ENCODE measurements at regions not wholly inside any gene's neighbourhood (a gene's known extent, or its start where the extent isn't known, plus 50 kb on each side); places are given as distances from the start of the nearest gene placed in this dataset.

DNA sequence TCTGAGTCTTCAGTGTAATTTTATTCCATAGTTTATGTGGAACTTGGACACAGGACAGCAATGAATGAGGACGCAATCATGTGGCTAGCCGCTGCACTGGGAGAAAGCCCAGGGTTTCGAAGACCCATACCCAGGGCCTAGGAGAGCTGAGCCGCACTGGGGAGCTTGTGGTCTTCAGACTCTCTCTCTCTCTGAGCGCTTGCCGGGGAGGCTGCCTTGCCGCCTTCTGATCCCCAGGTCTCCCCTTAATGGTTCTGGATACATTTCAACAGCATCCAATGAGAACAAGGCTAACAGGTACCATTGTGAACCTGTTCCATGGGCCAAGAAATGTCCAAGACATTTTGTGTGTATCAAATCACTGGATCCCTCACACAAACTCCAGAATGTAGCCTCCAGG lies 383.4 kb downstream of the ICE1 start:
- Histone ChIP-seq H4K91ac (replicated peaks; ENCODE audit: insufficient read length, low read length) (no peak overlapping the region), H3K4me1 (replicated peaks in 1 of 4; ENCODE audit: control insufficient read depth in 3 of 4, insufficient read depth in 4 of 4, low read length in 3 of 4) (no peaks in the 10 kb centered on the region), H3K79me1 (ENCODE audit: low read depth, low read length) (no peaks in the 10 kb centered on the region), H3K9ac (replicated peaks in 1 of 4; ENCODE audit: extremely low read depth in 1 of 4, low read depth in 3 of 4, low read length in 3 of 4) (no peak overlapping the region), H3K79me2 (ENCODE audit: control insufficient read depth in 1 of 2, insufficient read depth in 2 of 2, low read length in 2 of 2) (no peaks in the 10 kb centered on the region), H2BK20ac (ENCODE audit: low read length) (no peak overlapping the region), H2AFZ (ENCODE audit: low read length) (no peak overlapping the region), H3K36me3 (ENCODE audit: control insufficient read depth in 2 of 4, insufficient read depth in 4 of 4, low read length in 3 of 4) (no peaks in the 10 kb centered on the region), H3K23ac (ENCODE audit: insufficient read length) (no peak overlapping the region), H2BK15ac (ENCODE audit: low read length) (no peak overlapping the region), H4K20me1 (replicated peaks in 1 of 2; ENCODE audit: control insufficient read depth in 1 of 2, insufficient read depth in 2 of 2, low read length in 2 of 2) (no peaks in the 10 kb centered on the region), H3K4me3 (ENCODE audit: extremely low read depth in 1 of 4, insufficient read depth in 2 of 4, low read depth in 3 of 4, low read length in 4 of 4) (no peak overlapping the region), H4K5ac (ENCODE audit: insufficient read length, low read depth, low read length) (no peak overlapping the region), H3K4ac (replicated peaks; ENCODE audit: insufficient read length, low read depth, low read length) (no peak overlapping the region), H2BK5ac (ENCODE audit: low read depth, low read length) (no peak overlapping the region), H3K56ac (replicated peaks; ENCODE audit: insufficient read length, low read depth, low read length) (no peak overlapping the region), H3K27ac (ENCODE audit: low read depth, low read length) (no peak overlapping the region), H3K18ac (ENCODE audit: extremely low read depth, low read length) (no peak overlapping the region), H4K8ac (ENCODE audit: extremely low read depth, insufficient read depth, low read length) (no peak overlapping the region), H2BK12ac (ENCODE audit: low read depth, low read length) (no peak overlapping the region), H3K14ac (ENCODE audit: insufficient read length) (no peak overlapping the region), H3K4me2 (ENCODE audit: insufficient read depth in 1 of 2, low read depth in 2 of 2, low read length in 2 of 2) (no peak overlapping the region), H2AK5ac (ENCODE audit: low read depth, low read length) (no peak overlapping the region), H2BK120ac (replicated peaks; ENCODE audit: low read depth, low read length) (no peak overlapping the region), H3K9me3 (ENCODE audit: insufficient read depth in 2 of 2, low read depth in 1 of 2, low read length in 1 of 2) (no peaks in the 10 kb centered on the region), H3K23me2 (ENCODE audit: low read depth, low read length) (0 out of 2 replicates have a peak, but pooled peaks cover 3% of the 10 kb centered on the region), H3K27me3 (replicated peaks in 1 of 4; ENCODE audit: control insufficient read depth in 3 of 4, extremely low read depth in 1 of 4, insufficient read depth in 3 of 4, low read length in 3 of 4) (no peaks in the 10 kb centered on the region)
- FAIRE-seq, result no peak
- DNase-seq (ENCODE audit: low read depth in 1 of 2, low spot score in 2 of 2), result no peak
- no peak for TF ChIP-seq POU5F1 (IDR thresholded peaks at IDR 0.05; ENCODE audit: low read depth, low read length)
- TF ChIP-seq, protein P1, sequence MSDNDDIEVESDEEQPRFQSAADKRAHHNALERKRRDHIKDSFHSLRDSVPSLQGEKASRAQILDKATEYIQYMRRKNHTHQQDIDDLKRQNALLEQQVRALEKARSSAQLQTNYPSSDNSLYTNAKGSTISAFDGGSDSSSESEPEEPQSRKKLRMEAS (IDR thresholded peaks at IDR 0.05), result no peak
- no peak for TF ChIP-seq TBP (IDR thresholded peaks at IDR 0.05; ENCODE audit: low read depth, low read length)
- no peak for TF ChIP-seq SP2 (IDR thresholded peaks at IDR 0.05; ENCODE audit: low read length)
- no peak for TF ChIP-seq EGR1 (IDR thresholded peaks at IDR 0.05; ENCODE audit: borderline replicate concordance, low read depth, low read length)
- TF ChIP-seq TAF7 (optimal IDR thresholded peaks at IDR 0.05; ENCODE audit: borderline replicate concordance, low read depth, low read length), result no peak
- no peak for TF ChIP-seq NANOG (IDR thresholded peaks at IDR 0.05; ENCODE audit: insufficient read depth, low read depth, low read length, poor library complexity, severe bottlenecking)
- TF ChIP-seq GTF2F1 (IDR thresholded peaks at IDR 0.05; ENCODE audit: borderline replicate concordance, low read depth, low read length), result no peak
- TF ChIP-seq BCL11A (IDR thresholded peaks at IDR 0.05; ENCODE audit: low read depth in 2 of 2, low read length in 2 of 2), result no peak
- TF ChIP-seq SIN3A (conservative IDR thresholded peaks at IDR 0.05 in 1 of 2, IDR thresholded peaks at IDR 0.05 in 1 of 2; ENCODE audit: low read depth in 1 of 2, low read length in 2 of 2), result no peak
- TF ChIP-seq TAF1 (IDR thresholded peaks at IDR 0.05; ENCODE audit: low read depth, low read length), result no peak
- no peak for TF ChIP-seq JUN (IDR thresholded peaks at IDR 0.05; ENCODE audit: low read depth, low read length)
- no peak for TF ChIP-seq CHD1 (IDR thresholded peaks at IDR 0.05; ENCODE audit: low read depth, low read length)
- no peak for TF ChIP-seq NRF1 (IDR thresholded peaks at IDR 0.05; ENCODE audit: low read depth, low read length)
- TF ChIP-seq POLR2AphosphoS5 (IDR thresholded peaks at IDR 0.05; ENCODE audit: low read depth, low read length), result no peak
- POLR2A ChIA-PET (ENCODE audit: partially characterized antibody), result no interaction called here
- 85% methylated on average over 7 of the region's 7 CpGs; no CpG with 5 or more reads in 1 of the 2 experiments for WGBS, 2 experiments (ENCODE audit: extremely low coverage in 1 of 2, insufficient coverage in 1 of 2, insufficient read length in 1 of 2, insufficient replicate concordance in 2 of 2, low coverage in 1 of 2, low lambda C conversion rate in 2 of 2, missing lambda C conversion rate in 1 of 2)
- CTCF ChIA-PET (ENCODE audit: partially characterized antibody), result no interaction called here

All from H1 (cell line).